Uterus (tissue), 3 donors: ENCODE measurements at regions not wholly inside any gene's neighbourhood (a gene's known extent, or its start where the extent isn't known, plus 50 kb on each side); places are given as distances from the start of the nearest gene placed in this dataset.

Source experiments
- DNase-seq, 2 donors: peaks; one replicate each; pipeline ENCODE4 v3.0.0-alpha.2; 2019 to 2020
- H3K27ac ChIP-seq, 2 donors: fragments of 200-600 bp; sonication (generic); 1 replicate in 1 of 2; 2 replicates in 1 of 2; pipeline ENCODE4 v1.5.1; 2016 to 2018
- H3K27me3 ChIP-seq, 2 donors: fragments of 200-600 bp; sonication (generic); one replicate each; pipeline ENCODE4 v1.5.1; 2018 to 2019; ENCODE audit warnings: control low read depth in 1 of 2
- H3K36me3 ChIP-seq, 2 donors: fragments of 200-600 bp; sonication (generic); one replicate each; pipeline ENCODE4 v1.5.1; 2019; ENCODE audit warnings: control low read depth in 1 of 2
- H3K4me1 ChIP-seq, 2 donors: fragments of 200-600 bp; sonication (generic); one replicate each; pipeline ENCODE4 v1.5.1; 2018 to 2019; ENCODE audit warnings: control low read depth in 1 of 2
- H3K4me3 ChIP-seq, 2 donors: fragments of 200-600 bp; sonication (generic); 1 replicate in 1 of 2; 2 replicates in 1 of 2; pipeline ENCODE4 v1.5.1; 2018 to 2019; ENCODE audit warnings: mild to moderate bottlenecking in 1 of 2
- H3K9me3 ChIP-seq, 2 donors: fragments of 200-600 bp; sonication (generic); one replicate each; pipeline ENCODE4 v1.5.1; 2019; ENCODE audit warnings: control low read depth in 1 of 2
- CTCF ChIP-seq, 4 experiments: fragments of 200-600 bp in 2 of 4; fragments of 450-650 bp in 2 of 4; sonication (generic) in 2 of 4; IDR thresholded peaks; one replicate each; pipeline ENCODE4 v1.5.1; 2016 to 2019; ENCODE audit warnings: antibody characterized with exemption in 4 of 4, mild to moderate bottlenecking in 2 of 4, moderate library complexity in 1 of 4
- POLR2A ChIP-seq, 2 donors: fragments of 450-650 bp; IDR thresholded peaks; one replicate each; pipeline ENCODE4 v1.6.1; 2016; ENCODE audit warnings: antibody characterized with exemption in 2 of 2, mild to moderate bottlenecking in 1 of 2, moderate library complexity in 1 of 2
- intact Hi-C: fragments of 100-400 bp; cut with DNase I; formaldehyde crosslinking; loops from one replicate; pipeline ENCODE4 v1.15.1; 2023; ENCODE audit warnings: low total_unique reads
- donor health status: DM: yes; HTN: yes; CAD: no.

- Histone ChIP-seq H3K4me1 (no peaks in the 10 kb centered on the region), H3K9me3 (no peaks in the 10 kb centered on the region), H3K36me3 (no peaks in the 10 kb centered on the region), H3K27me3 (no peaks in the 10 kb centered on the region), H3K27ac (no peak overlapping the region), H3K4me3 (no peak overlapping the region)
- intact Hi-C loops, result no loop called here
- no peak for TF ChIP-seq POLR2A (IDR thresholded peaks at IDR 0.05)
- no peak for TF ChIP-seq CTCF (IDR thresholded peaks at IDR 0.05)
- DNase-seq, result no peak
Observed at GRCh38 chr15:75125935-75126334, 75.7 kb upstream of the C15orf39 start.

- Histone ChIP-seq H3K27me3 (no peaks in the 10 kb centered on the region), H3K4me3 (no peak overlapping the region), H3K27ac (no peak overlapping the region), H3K9me3 (no peaks in the 10 kb centered on the region), H3K4me1 (no peaks in the 10 kb centered on the region), H3K36me3 (no peaks in the 10 kb centered on the region)
- TF ChIP-seq POLR2A (IDR thresholded peaks at IDR 0.05) (no peak), CTCF (IDR thresholded peaks at IDR 0.05) (no peak)
- no peak for DNase-seq
- intact Hi-C loops, result no loop called here
Observed at GRCh38 chr15:75126864-75127580, 74.7 kb upstream of the C15orf39 start.

GRCh38 chr15:75129788-75130187 is 71.9 kb upstream of the C15orf39 start:
- TF ChIP-seq CTCF (IDR thresholded peaks at IDR 0.05), result no peak
- no peak for TF ChIP-seq POLR2A (IDR thresholded peaks at IDR 0.05)
- Histone ChIP-seq H3K36me3 (no peaks in the 10 kb centered on the region), H3K27ac (no peak overlapping the region), H3K9me3 (no peaks in the 10 kb centered on the region), H3K4me3 (no peak overlapping the region), H3K4me1 (no peaks in the 10 kb centered on the region), H3K27me3 (no peaks in the 10 kb centered on the region)
- intact Hi-C loops, result no loop called here
- DNase-seq, result no peak

- H3K9me3 ChIP-seq, result no peaks in the 10 kb centered on the region
Observed at GRCh38 chr15:75131269-75131643, 70.4 kb upstream of the C15orf39 start.

GRCh38 chr15:75134748-75135147 is 66.9 kb upstream of the C15orf39 start:
- no peak overlapping the region for H3K27ac ChIP-seq
- DNase-seq, result no peak
- H3K36me3 ChIP-seq, result no peaks in the 10 kb centered on the region
- H3K4me3 ChIP-seq, result no peak overlapping the region
- intact Hi-C loops, result no loop called here
- H3K4me1 ChIP-seq, result no peaks in the 10 kb centered on the region
- TF ChIP-seq CTCF (IDR thresholded peaks at IDR 0.05) (no peak), POLR2A (IDR thresholded peaks at IDR 0.05) (no peak)
- no peaks in the 10 kb centered on the region for H3K9me3 ChIP-seq
- no peaks in the 10 kb centered on the region for H3K27me3 ChIP-seq

More at GRCh38 chr15:75131269-75131643, 70.4 kb upstream of the C15orf39 start:
- Histone ChIP-seq H3K4me1 (no peaks in the 10 kb centered on the region), H3K4me3 (no peak overlapping the region), H3K36me3 (no peaks in the 10 kb centered on the region), H3K27ac (no peak overlapping the region), H3K27me3 (no peaks in the 10 kb centered on the region)
- no peak for DNase-seq
- intact Hi-C loops, result no loop called here
- TF ChIP-seq CTCF (IDR thresholded peaks at IDR 0.05), result no peak
- TF ChIP-seq POLR2A (IDR thresholded peaks at IDR 0.05), result no peak
